SKM-1 treated with dmso at 0.1 percent for 144 hours (cell line): ENCODE measurements at regions not wholly inside any gene's neighbourhood (a gene's known extent, or its start where the extent isn't known, plus 50 kb on each side); places are given as distances from the start of the nearest gene placed in this dataset.

ENCODE experiments used
- DNase-seq: peaks from one replicate; lab custom pipeline; 2025; ENCODE audit not compliant: unreplicated experiment; lab: John Stamatoyannopoulos, UW

DNA sequence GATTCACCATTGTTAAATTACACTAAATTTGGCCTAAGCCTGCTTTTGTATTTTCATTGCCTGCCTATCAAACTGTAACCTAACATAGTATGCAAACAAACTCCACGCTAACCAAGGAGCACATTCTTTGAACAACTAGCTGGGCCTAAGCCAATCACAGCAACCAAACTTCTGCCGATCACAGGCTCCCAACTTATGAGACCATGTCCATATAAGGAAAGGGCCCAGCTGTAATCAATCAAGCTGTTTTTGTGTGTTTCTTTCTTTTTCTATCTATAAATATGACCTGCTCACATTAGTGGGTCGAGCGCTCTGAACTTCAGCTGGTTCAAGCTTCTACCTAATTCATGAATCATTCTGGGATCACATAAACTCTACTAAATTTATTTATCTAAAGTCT is 473.6 kb downstream of the SI start:
- no peak for DNase-seq

DNA sequence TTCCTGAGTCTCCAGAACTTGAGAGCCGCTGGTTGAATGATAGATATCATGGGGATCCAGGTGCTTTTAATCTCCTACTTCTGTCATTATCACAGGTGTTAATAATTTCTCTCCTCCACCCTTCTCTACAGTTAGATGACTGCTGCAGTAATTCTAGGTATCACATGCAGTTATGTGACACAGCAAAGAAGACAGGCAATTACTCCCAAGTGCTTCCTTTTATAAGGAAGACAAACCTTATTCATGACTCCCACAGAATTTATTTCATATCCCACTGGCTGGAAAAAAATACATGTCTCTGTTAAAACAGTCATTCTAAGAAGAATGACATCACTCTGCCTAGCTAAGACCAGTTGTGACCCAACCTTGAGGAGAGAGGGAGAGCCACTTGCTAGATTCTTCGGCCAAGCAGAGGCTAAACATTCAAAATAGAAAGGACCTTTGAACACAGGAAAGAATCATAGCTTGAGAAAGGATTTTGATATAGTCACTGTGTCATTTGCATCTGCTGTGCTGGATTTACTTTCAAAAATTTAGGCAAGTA is 500.6 kb downstream of the SI start:
- DNase-seq, result no peak

DNA sequence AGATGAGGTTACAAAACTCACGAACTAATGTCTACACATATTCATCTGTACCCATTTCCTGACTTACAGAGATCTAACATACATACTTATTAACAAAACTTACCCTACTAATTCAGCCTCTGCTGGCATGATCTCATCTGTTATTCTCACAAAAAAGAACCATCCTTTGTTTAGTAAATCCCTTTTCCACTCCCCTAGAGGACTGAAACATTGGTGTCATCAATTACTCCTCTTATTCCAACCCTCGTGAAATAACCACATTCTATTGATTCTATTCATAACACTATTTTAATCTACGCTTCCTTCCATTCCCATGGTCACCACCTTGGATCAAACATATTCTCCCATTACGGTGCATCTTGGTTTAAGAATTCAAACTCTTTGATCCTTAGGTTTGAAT is 505.9 kb downstream of the SI start:
- DNase-seq, result no peak

DNA sequence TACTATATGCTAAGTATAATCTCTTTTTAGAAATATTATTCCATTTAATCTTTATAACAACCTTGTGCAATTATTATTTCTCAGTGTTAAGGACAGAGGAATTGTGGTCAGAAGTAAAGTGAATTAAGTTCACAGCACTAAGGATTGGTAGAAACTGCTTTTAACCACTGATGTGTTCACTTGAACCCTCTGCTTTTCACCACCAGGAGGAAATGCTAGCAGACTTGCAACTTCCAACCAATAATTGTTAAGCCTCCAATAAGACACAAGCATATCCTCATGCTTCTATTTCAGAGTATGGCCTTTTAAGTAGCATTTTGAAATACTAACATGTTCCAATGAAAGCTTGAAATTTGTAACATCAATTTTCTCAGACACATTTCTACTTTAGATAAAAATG is 527.4 kb downstream of the SI start:
- DNase-seq, result no peak

DNA sequence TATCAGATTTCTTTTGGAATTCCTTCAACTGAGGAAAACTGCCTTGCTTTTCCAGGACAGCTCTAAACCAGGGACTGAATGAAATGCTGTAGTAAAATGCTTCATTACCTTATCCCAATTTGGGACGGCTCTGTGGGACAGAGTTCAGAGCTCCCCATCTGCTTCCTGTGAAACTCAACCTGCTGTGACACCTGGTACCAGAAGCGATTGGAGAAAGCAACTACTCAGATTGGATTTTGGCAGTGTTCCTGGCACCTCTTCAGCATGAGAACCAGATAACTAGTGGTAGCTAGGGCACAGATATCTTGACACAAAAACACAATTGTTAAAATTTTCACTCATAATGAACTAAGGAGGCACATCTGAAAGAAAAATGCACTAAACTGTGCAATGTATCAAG is 539.1 kb downstream of the SI start:
- DNase-seq, result no peak

DNA sequence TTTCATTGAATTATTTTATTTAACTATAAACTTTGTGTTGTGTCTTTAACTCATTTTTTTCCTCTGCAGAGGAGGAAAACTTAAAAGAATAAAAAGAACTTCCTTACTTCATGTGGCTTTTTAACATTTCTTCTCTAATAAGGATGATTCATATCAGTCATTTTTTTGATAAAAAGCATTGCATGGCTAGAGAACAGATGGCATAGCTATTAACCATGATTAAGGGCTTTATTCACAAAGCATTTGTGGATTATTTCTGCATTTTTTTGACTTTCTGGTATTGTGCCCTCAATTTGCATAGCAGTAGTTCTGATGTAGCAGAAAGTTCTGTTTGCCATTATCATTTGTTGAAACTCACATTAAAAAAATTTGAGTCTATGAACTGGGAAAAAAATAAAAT is 540.8 kb downstream of the SI start:
- DNase-seq, result no peak

DNA sequence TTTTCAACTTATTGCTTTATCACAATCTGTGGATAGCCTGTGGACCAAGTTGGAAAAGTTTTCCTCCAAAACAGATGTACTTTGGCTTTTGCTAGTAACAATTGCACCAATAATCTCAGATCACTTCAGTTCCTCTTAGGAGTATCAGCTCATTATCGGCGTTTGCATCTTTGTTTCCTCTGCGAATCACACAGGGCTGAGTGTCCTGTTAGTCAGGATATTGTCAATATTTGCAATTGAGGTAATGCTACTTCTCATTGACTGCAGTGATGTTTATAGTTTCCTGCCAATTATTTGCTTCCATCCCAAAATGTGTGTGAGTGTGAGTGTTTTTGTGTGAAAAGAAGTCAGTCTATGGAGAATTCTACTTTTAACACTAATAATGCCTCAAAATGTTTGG is 545.0 kb downstream of the SI start:
- no peak for DNase-seq

DNA sequence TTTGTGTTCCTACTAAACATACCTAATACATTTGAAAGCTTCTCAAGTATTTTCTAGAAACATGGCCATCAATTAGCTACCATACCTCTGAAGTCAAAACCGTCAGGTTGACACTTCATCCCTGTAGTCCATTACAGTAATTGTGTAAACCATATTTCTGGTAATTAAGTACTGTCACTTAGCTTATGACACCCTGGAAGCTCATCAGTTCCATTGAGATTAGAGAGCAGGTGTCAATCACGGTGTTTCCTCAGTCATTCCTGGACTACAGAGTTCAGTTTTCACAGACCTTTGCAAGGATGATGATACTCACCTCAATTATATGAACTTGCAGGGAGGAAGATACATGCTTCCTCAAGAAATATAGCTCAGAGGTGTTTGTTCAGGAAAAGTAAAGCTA is 552.0 kb downstream of the SI start:
- DNase-seq, result no peak

DNA sequence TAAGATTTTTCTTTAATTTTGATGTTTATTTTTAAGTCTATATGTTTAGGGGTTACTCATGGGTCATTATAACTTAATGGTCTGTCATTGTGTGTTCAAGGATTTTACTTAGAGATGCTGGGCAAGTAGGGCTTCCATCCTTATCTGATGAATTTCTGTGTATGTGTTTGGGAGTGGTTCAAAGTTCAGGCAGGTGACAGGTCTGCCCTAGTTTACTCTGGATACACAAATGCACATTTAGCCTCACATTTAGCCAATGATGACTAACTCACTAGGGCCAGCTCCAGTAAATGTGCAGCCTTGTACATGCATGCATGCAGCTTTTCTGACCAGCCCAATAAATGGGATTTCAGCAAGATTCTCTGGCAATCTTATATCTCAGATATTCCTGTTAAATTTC is 554.1 kb downstream of the SI start:
- no peak for DNase-seq

DNA sequence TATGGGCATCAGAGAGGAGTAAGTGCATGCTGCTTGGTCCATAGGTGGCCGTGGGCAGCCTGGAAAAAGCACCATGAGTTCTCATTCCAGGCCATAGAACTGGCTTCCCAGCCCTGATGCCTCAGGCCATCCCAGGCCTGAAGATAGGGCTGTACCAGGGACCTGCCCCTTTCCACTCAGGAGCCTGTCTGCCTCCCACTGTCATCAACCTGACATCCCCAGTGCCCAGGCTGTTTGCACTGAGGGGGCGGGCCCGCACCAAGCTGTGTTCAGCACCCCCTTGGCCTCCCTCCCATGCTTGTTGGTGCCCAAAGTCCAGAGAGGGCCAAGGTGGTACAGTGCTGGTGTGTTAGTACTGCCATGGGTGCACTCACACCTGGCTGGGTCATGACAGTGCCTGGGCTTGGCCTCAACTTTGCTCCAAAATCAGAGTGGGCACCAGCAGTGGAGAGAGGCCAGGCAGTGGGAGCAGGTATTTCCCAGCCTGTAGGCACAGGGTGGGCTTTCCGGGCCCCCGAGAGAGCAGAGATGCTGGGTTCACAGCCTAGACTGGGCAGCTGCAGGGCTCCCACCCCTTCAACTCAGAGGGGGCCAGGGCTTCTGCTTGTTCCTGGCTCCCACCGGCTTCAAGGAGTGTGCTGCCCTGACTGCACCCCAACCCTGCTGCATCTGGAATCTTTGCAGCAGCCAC is 556.1 kb downstream of the SI start:
- DNase-seq, result no peak

DNA sequence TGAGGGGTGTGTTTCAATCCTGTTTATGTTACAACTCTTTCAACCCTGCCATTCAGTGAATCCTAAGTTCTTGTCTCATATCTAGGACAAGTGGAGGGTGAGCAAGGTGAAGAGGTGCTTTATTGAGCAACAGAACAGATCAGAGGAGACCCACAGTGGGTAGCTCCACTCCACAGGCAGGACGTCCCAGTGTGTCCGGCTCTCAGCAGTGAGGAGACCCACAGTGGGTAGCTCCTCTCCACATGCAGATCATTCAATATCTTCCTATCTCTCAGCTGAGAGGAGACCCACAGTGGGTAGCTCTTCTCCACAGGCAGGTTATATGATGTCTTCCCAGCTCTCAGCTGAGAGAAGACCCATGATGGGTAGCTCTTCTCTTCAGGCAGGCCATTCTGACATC is 556.7 kb downstream of the SI start:
- DNase-seq, result no peak

DNA sequence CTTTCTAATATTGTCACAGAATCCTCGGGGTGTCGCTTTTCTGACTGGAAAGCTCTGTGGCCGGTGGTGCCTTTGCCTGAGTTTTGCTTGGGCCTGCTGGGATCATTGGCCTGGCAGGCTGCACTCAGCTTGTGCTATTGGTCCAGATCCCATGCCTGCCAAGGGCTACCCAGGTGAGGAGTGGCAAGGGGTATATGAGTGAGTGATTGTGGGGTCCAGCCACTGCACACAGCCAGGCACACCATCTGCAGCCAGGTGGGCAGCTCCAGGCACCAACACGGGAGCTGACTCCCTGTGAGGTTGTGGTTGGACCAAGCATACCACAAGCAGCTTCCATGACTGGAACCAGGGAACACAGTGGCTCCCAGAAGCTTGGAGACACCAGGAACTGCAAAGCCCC is 557.2 kb downstream of the SI start:
- DNase-seq, result no peak

DNA sequence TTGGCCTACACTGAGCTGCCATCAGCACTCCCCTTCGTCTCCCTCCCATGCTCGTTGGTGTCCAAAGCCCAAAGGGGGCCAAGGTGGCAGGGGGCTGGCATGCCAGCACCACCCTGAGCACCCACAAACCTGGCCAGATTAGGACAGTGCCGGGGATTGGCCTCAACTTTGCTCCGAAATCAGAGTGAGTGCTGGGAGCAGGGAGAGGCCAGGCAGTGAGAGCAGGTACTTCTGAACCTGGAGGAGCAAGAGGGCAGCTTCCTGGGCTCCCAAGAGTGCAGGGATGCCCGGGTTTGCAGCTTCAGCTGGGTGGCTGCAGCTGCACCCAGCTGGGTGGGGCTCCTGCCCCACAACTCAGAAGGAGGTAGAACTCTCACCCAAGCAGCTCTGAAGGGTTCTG is 563.0 kb downstream of the SI start:
- DNase-seq, result no peak

DNA sequence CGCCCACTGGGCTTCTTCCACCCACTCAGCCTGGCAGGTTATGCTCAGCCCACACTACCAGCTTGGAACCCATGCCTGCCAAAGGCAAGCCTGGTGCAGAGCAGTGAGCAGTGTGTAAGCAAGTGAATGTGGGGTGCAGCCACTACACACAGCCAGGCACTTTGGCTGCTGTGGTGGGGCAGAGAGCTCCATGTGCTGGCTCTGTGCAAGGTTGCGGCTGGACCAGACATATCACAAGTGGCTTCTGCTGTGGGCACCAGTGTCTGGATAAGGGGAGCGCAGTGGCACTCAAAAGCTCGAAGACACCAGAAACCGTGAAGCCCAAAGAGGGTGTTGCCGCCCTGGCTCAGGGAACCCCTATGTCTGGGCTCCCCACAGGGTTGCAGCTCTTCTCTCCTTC is 563.7 kb downstream of the SI start:
- no peak for DNase-seq

DNA sequence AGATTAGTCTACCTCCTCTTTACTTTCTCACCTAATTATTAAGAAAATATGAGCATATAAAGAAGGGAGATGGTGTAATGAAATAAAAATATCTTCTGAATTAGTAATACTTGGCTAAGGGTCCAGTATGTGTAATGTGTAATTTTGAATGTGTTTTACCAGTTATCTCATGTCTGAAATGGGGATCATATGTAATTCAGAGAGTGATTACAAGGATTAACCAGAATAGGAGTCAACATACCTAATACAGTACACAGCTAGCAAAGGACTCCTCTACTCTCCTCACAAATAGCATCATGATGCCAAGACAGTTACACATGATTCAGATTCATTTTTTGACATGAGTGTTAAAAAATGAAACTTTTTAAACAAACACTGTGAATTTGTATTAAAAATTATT is 570.4 kb downstream of the SI start:
- no peak for DNase-seq

DNA sequence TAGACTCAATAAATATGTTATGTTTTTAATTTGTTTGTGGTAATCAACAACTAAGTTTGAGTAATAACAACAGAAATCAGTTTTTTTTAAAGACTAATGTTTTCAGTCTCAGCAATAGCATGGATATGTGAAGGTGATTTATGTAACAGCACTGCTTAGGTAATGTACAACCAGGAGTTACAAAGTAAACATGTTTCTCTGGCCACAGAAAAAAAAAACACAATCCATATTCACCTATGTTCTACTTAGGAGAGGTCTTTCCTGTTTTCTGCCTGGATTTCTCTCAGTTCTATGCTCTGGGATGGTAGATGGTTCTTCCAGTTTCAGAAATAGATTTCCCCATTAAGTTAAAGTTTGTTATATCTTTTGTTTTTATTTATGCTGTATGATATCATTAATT is 579.4 kb downstream of the SI start:
- DNase-seq, result no peak

DNA sequence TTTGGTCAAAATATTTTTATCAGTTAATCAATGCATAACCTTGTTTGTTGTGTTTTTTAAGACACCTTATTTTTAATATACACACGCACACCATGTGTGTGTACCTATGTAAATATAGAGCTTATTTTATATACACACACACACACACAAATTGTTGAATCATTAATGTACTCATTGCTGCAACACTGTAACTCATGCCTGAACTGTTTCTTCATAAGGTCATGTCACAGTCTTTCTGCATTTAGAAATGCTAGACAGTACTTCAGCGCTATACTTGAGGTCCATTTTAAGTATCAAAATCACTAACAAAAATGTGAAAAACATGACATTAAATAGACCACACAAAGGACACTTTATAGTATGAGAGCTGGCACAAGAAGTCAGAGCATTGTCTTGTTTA is 589.4 kb downstream of the SI start:
- DNase-seq, result no peak

DNA sequence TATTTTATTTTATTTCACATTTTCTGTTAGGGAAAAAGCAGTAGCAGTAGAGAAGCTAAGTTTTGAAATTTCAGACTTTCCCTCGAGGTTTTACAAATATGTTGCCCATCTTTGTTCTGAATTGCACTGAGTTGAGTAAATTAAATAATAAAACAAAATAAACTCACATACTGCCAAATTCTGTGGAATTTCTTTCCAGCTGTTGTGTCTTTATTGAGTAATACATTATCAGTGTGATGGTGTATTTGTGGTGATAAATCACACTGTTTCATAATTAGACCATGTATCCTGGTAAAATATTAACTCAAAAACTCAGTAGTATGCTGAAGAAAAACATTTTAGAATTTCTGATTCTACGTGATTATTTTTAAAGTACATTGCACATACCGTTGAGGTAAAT is 592.1 kb downstream of the SI start:
- DNase-seq, result no peak

DNA sequence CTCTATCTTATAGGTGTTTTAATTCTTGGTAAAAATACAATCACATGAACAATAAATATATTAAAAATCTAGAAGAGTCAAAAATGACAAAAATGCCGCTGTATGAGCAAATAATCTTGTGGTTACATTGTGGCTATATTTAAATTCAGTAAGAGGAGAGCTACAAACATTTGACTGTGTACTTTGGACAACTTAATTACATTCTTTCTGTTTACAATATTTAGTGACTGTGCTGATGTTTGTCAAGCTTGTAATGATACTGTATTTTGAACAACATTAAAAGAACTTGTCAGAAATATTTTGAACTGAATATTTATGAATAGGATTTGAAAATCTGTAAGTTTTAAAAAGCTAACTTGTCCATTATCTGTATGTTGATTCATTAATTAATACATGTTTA is 598.3 kb downstream of the SI start:
- no peak for DNase-seq

DNA sequence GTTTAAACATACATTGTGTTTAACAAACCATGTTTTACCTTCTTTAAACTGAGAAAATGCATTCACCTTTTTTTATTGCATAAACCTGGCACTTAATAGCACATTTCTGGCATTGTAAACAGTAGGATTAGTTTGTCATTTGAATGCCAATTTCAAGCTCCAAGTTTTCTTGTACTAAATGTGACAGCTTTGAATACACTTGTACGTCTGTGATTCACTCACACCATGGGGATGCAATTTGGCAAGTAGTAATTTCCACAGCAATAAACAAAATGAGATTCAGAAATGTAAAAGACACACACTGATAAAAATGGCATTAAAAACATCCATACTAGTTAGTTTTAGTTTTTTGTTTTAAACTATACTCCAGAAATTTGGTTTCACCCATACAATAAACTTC is 598.9 kb downstream of the SI start:
- DNase-seq, result no peak

DNA sequence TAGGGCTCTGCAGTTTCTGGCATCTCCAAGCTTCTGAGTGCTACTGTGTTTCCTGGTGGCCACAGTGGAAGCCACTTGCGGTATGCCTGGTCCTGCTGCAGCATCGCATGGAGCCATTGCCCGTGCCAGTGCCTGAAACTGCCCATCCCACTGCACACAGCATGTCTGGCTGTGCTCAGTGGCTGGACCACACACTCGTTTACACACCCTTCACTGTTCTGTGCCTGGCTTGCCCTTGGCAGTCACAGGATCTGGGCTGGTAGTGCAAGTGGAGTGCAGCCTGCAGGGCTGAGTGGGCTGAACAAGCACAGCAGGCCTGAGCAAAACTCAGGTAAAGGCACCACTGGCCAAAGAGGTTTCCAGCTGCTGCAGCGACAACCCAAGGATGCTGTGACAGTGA is 600.0 kb downstream of the SI start:
- no peak for DNase-seq

DNA sequence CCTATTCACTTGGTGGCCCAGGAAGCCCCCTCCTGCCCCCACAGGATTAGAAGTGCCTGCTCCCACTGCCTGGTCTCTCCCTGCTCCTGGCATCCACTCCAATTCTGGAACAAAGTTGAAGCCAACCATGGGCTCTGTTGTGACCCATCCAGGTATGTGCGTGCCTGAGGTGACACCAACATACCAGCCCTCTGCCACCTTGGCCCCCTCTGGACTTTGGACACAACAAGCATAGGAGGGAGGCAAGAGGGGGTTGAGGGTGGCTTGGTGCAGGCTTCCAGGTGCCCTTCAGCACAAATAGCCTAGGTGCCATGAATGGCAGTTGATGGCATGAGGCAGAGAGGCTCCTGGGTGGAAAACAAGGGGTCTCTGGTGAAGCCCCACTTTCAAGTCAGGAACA is 600.9 kb downstream of the SI start:
- no peak for DNase-seq

DNA sequence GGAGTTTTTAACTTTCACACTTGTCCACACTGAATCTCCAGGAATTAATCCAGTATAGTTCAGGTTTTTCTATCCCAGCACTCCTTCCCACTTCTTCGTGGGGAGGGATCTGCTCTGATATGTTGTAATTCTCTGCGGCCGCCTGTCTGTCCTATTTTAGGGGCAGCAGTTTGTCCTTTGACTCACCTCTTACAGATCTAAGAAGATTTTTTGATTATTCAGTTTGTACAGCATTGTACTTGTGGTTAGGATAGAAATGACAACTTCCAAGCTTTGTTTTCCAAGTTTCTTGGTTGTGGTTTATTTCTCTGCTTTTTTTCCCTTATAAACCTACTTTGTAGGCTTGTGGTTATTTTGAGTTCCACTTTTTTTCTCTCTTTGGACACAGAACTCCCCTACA is 601.7 kb downstream of the SI start:
- DNase-seq, result no peak

DNA sequence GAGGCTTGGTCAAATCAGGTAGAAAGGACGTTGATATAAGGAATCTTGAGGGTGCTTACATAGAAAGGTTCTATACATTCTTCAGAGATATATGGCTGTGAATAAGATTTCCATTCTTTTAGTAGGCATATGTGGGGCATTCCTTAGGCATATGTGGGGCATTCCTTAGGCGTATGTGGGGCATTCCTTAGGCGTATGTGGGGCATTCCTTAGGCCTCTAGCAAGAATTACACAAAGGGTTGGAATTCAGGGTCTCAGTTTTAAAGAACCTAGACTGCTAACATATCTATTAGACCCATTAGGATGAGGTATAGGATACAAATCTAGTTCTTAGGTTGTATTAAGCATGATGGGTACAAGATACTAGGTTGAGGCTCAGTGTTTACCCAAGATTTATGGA is 607.8 kb downstream of the SI start:
- no peak for DNase-seq
